ENCODE measurements at regions not wholly inside any gene's neighbourhood (a gene's known extent, or its start where the extent isn't known, plus 50 kb on each side); places are given as distances from the start of the nearest gene placed in this dataset.
"Not testable (repeated sequence)": the region's sequence is repeated elsewhere in the genome, so short reads cannot be mapped to it uniquely, and the experiment has no call there.

DNA sequence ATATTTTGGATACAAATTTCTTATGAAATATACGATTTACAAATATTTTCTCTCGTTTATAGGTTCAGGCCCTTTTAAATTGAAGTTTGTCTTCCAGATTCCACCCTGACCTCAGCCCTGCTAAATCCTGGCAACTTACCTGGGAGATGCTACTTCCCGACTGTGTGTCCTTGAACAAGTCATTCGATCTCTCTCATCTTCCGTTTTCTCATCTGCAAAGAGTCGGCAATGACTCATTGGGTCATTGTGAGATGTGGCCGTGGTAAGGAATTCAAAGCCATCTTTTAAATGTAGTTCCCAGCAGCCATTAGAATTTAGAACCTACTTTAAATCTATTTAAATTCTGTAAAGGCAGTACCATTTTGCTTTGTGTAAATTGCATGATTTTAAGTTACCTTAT lies 72.5 kb downstream of the LHX2 start:
- Histone ChIP-seq H3K27ac (no peak overlapping the region), H3K36me3 (no peaks in the 10 kb centered on the region), H3K4me3 (ENCODE audit: low read depth, low read length) (no peak overlapping the region), H3K9me3 (ENCODE audit: severe bottlenecking) (peaks cover 14% of the 10 kb centered on the region), H3K27me3 (ENCODE audit: insufficient read depth, low read depth, severe bottlenecking) (no peaks in the 10 kb centered on the region)
- DNase-seq: no peak
- TF ChIP-seq CTCF (IDR thresholded peaks at IDR 0.05; ENCODE audit: low read depth, low read length): no peak

GRCh38 chr9:124087226-124087625 lies 75.7 kb downstream of the LHX2 start:
- H3K36me3 ChIP-seq: no peaks in the 10 kb centered on the region
- peaks cover 14% of the 10 kb centered on the region for H3K9me3 ChIP-seq (ENCODE audit: severe bottlenecking)
- TF ChIP-seq CTCF (IDR thresholded peaks at IDR 0.05; ENCODE audit: low read depth, low read length): no peak
- no peak for DNase-seq
- H3K27me3 ChIP-seq (ENCODE audit: insufficient read depth, low read depth, severe bottlenecking): no peaks in the 10 kb centered on the region
- no peak overlapping the region for H3K4me3 ChIP-seq (ENCODE audit: low read depth, low read length)
- H3K27ac ChIP-seq: no peak overlapping the region

GRCh38 chr9:124088476-124088837 lies 76.9 kb downstream of the LHX2 start:
- Histone ChIP-seq H3K36me3 (no peaks in the 10 kb centered on the region), H3K4me3 (ENCODE audit: low read depth, low read length) (no peak overlapping the region), H3K9me3 (ENCODE audit: severe bottlenecking) (peaks cover 14% of the 10 kb centered on the region), H3K27ac (no peak overlapping the region), H3K27me3 (ENCODE audit: insufficient read depth, low read depth, severe bottlenecking) (no peaks in the 10 kb centered on the region)
- DNase-seq: no peak
- no peak for TF ChIP-seq CTCF (IDR thresholded peaks at IDR 0.05; ENCODE audit: low read depth, low read length)

DNA sequence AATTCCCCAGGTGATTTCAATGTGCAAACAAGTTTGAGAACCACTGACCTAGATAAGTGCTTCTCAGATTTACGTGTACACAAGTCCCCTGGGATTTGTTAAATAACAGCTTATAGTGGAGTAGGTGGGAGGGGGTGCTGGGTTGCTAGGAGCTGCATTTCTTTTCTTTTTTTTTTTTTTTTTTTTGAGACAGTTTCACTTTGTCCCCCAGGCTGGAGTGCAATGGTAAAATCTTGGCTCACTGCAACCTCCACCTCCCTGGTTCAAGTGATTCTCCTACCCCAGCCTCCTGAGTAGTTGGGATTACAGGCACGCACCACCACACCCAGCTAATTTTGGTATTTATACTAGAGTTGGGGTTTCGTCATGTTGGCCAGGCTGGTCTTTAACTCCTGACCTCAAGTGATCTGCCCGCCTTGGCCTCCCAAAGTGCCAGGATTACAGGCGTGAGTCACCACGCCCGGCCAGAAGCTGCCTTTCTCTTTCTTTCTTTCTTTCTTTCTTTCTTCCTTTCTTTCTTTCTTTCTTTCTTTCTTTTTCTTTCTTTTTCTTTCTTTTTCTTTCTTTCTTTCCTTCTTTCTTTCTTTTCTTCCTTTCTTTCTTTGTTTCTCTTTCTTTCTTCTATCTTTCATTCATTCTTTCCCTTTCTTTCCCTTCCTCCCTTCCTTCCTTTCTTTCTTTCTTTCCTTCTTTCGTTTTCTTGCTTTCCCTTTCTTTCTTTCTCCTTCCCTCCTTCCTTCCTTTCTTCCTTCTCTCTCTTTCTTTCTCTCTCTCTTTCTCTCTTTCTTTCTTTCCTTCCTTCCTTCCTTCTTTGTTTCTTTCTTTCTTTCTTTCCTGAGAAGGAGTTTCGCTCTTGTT lies 78.3 kb downstream of the LHX2 start:
- not testable (repeated sequence) for H3K4me3 ChIP-seq (ENCODE audit: low read depth, low read length); H3K27me3 ChIP-seq (ENCODE audit: insufficient read depth, low read depth, severe bottlenecking); H3K27ac ChIP-seq; DNase-seq; H3K36me3 ChIP-seq
- peaks cover 14% of the 10 kb centered on the region for H3K9me3 ChIP-seq (ENCODE audit: severe bottlenecking)

DNA sequence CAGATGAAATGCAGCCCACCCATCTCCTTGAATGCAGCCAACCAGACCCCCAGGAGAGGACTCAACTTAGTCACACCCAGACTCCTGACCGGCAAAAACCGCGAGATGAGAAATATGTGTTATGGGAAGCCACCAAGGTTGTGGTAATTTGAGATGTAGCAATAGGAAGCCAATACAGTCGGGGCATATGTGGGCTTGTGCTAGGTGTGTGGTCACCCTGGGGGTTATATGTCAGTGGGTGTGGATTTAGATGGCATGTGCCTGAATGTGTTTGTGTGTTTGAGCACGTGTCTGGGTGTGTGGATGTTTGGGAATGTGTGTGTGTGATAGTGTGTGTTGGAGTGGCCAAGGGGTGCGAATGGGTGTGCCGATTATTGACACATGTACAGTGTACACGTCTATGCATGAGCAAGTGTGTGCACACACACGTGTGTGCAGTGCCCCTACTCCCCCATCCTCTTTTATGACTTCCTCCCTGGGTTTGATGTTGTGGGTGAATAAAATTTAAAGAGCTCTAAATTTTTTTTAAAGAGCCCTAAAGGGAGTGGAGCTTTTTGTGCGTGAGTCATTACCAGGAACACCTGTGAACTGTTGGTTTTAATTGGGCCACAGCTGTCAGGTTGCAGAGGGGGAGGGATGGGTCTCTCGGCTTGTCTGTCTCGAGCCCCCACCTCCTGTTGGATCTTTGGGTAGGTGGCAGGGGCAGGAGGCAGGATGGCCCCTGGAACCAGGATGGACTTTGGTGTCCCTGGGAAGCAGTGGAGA lies 86.8 kb downstream of the LHX2 start:
- Histone ChIP-seq H3K27me3 (ENCODE audit: insufficient read depth, low read depth, severe bottlenecking) (no peaks in the 10 kb centered on the region), H3K9me3 (ENCODE audit: severe bottlenecking) (no peaks in the 10 kb centered on the region), H3K4me3 (ENCODE audit: low read depth, low read length) (no peak overlapping the region), H3K36me3 (no peaks in the 10 kb centered on the region), H3K27ac (no peak overlapping the region)
- no peak for TF ChIP-seq CTCF (IDR thresholded peaks at IDR 0.05; ENCODE audit: low read depth, low read length)
- no peak for DNase-seq

DNA sequence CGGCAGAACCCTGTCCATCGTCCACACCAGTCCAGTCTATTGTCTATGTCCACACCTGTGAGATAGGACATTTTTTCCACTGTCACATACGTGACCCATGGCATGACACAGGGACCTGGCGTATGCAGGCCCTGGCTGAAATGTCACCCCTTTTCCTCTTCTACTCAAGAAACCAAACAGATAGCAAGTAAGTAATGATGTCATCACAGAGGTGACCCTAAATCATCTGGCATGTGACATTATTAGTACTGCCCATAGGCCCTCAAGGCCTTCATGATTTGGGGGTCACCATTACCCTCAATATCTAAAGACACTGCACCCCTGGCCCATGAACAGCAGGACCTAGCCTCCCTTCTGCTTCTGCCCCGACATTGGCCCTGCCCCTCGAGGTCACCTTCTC lies 88.3 kb downstream of the LHX2 start:
- H3K27me3 ChIP-seq (ENCODE audit: insufficient read depth, low read depth, severe bottlenecking): no peaks in the 10 kb centered on the region
- H3K27ac ChIP-seq: no peak overlapping the region
- no peak for TF ChIP-seq CTCF (IDR thresholded peaks at IDR 0.05; ENCODE audit: low read depth, low read length)

More for the DNA sequence above, 88.3 kb downstream of the LHX2 start:
- Histone ChIP-seq H3K9me3 (ENCODE audit: severe bottlenecking) (no peaks in the 10 kb centered on the region), H3K36me3 (no peaks in the 10 kb centered on the region), H3K4me3 (ENCODE audit: low read depth, low read length) (no peak overlapping the region)
- no peak for DNase-seq
